Right renal cortex interstitium (tissue), 3 donors: ENCODE measurements at regions not wholly inside any gene's neighbourhood (a gene's known extent, or its start where the extent isn't known, plus 50 kb on each side); places are given as distances from the start of the nearest gene placed in this dataset.
"Not testable (repeated sequence)": the region's sequence is repeated elsewhere in the genome, so short reads cannot be mapped to it uniquely, and the experiment has no call there.

ENCODE experiments used
- DNase-seq, 3 donors: peaks; one replicate each; pipeline ENCODE4 v3.0.0-alpha.2; 2013; ENCODE audit warnings: low read depth in 3 of 3, low spot score in 2 of 3

- DNase-seq, result no peak
Observed at GRCh38 chr1:241447031-241447644, 72.4 kb downstream of the FH start.

GRCh38 chr1:241444836-241445235 is 74.7 kb downstream of the FH start:
- DNase-seq, result no peak

GRCh38 chr1:241443561-241443960 is 76.0 kb downstream of the FH start:
- DNase-seq, result no peak

- DNase-seq, result no peak
Observed at GRCh38 chr1:241442686-241443085, 76.9 kb downstream of the FH start.

GRCh38 chr1:241440904-241441303 is 78.7 kb downstream of the FH start:
- no peak for DNase-seq

GRCh38 chr1:241438686-241439085 is 80.9 kb downstream of the FH start:
- DNase-seq, result not testable (repeated sequence)

- DNase-seq, result no peak
Observed at GRCh38 chr1:241432241-241432640, 75.2 kb upstream of the RGS7 start.

GRCh38 chr1:241425091-241425490 is 68.1 kb upstream of the RGS7 start:
- DNase-seq, result not testable (repeated sequence)

- DNase-seq, result no peak
Observed at GRCh38 chr1:241424480-241424971, 67.5 kb upstream of the RGS7 start.

- DNase-seq, result peak in 1 of 3 donors; percentile 10
Observed at GRCh38 chr1:241423541-241424479, 66.8 kb upstream of the RGS7 start.

- DNase-seq, result no peak
Observed at GRCh38 chr1:241422470-241422869, 65.5 kb upstream of the RGS7 start.

GRCh38 chr1:241419986-241420385 is 63.0 kb upstream of the RGS7 start:
- DNase-seq, result no peak

GRCh38 chr1:241417258-241417657 is 60.3 kb upstream of the RGS7 start:
- no peak for DNase-seq

- no peak for DNase-seq
Observed at GRCh38 chr1:241413974-241414373, 57.0 kb upstream of the RGS7 start.

GRCh38 chr1:241413386-241413785 is 56.4 kb upstream of the RGS7 start:
- no peak for DNase-seq

GRCh38 chr1:241412646-241413045 is 55.6 kb upstream of the RGS7 start:
- no peak for DNase-seq

- no peak for DNase-seq
Observed at GRCh38 chr1:241411776-241412338, 54.9 kb upstream of the RGS7 start.

GRCh38 chr1:241411056-241411775 is 54.2 kb upstream of the RGS7 start:
- DNase-seq, result no peak

GRCh38 chr1:241408170-241408569 is 51.2 kb upstream of the RGS7 start:
- DNase-seq, result no peak
